Breast epithelium (tissue), 4 donors: ENCODE measurements at regions not wholly inside any gene's neighbourhood (a gene's known extent, or its start where the extent isn't known, plus 50 kb on each side); places are given as distances from the start of the nearest gene placed in this dataset.

Experiments used
- DNase-seq, 2 donors: peaks; one replicate each; pipeline ENCODE4 v3.0.0-alpha.2; 2019; ENCODE audit warnings: low spot score in 2 of 2
- H3K27ac ChIP-seq, 2 donors: fragments of 200-600 bp; sonication (generic) in 1 of 2; one replicate each; pipeline ENCODE4 v1.5.1; 2016 to 2019; ENCODE audit warnings: mild to moderate bottlenecking in 1 of 2
- H3K27me3 ChIP-seq, 2 donors: fragments of 200-600 bp; sonication (generic) in 1 of 2; one replicate each; pipeline versions ENCODE4 v1.5.1 to v1.6.0; 2017 to 2019; ENCODE audit warnings: control low read depth in 1 of 2, mild to moderate bottlenecking in 1 of 2
- H3K36me3 ChIP-seq: fragments of 200-600 bp; one replicate; pipeline ENCODE4 v1.5.1; 2019
- H3K4me1 ChIP-seq, 2 donors: fragments of 200-600 bp; sonication (generic); one replicate each; pipeline ENCODE4 v1.5.1; 2016 to 2019; ENCODE audit warnings: control low read depth in 1 of 2
- H3K4me3 ChIP-seq, 3 donors: fragments of 200-600 bp; sonication (generic); 1 replicate in 2 of 3; 2 replicates in 1 of 3; pipeline ENCODE4 v1.5.1; 2016 to 2019; ENCODE audit warnings: mild to moderate bottlenecking in 3 of 3, moderate library complexity in 2 of 3
- H3K9me3 ChIP-seq, 2 donors: fragments of 200-600 bp; sonication (generic) in 1 of 2; one replicate each; pipeline ENCODE4 v1.5.1; 2016 to 2019; ENCODE audit warnings: control low read depth in 1 of 2
- CTCF ChIP-seq, 3 donors: fragments of 450-650 bp; IDR thresholded peaks; one replicate each; pipeline ENCODE4 v1.5.1; 2016 to 2017; ENCODE audit warnings: antibody characterized with exemption in 3 of 3, mild to moderate bottlenecking in 3 of 3, moderate library complexity in 3 of 3
- POLR2A ChIP-seq: fragments of 450-650 bp; IDR thresholded peaks from one replicate; pipeline ENCODE4 v1.6.1; 2016; ENCODE audit warnings: antibody characterized with exemption, mild to moderate bottlenecking, moderate library complexity
- POLR2AphosphoS5 ChIP-seq, 3 donors: sonication (generic); formaldehyde crosslinking; IDR thresholded peaks; one replicate each; pipeline ENCODE4 v1.6.1; 2017; ENCODE audit warnings: antibody characterized with exemption in 3 of 3
- intact Hi-C: fragments of 100-400 bp; cut with DNase I; formaldehyde crosslinking; loops from one replicate; pipeline ENCODE4 v1.15.1; 2023; ENCODE audit warnings: low total_unique reads

- H3K9me3 ChIP-seq = no peaks in the 10 kb centered on the region
- no peak overlapping the region for H3K4me3 ChIP-seq
- no peaks in the 10 kb centered on the region for H3K27me3 ChIP-seq
- H3K4me1 ChIP-seq = no peaks in the 10 kb centered on the region
- DNase-seq = no peak
- H3K36me3 ChIP-seq = no peaks in the 10 kb centered on the region
- H3K27ac ChIP-seq = no peak overlapping the region
- intact Hi-C loops = no loop called here
- no peak for TF ChIP-seq CTCF (IDR thresholded peaks at IDR 0.05)
- TF ChIP-seq POLR2AphosphoS5 (IDR thresholded peaks at IDR 0.05) = no peak
- TF ChIP-seq POLR2A = no peak
Measured at GRCh38 chr4:146058531-146058930, 117.0 kb upstream of the LSM6 start.

GRCh38 chr4:146054676-146055075 is 116.1 kb upstream of the ZNF827 start:
- no peaks in the 10 kb centered on the region for H3K36me3 ChIP-seq
- no peak overlapping the region for H3K4me3 ChIP-seq
- TF ChIP-seq POLR2A = no peak
- TF ChIP-seq POLR2AphosphoS5 (IDR thresholded peaks at IDR 0.05) = no peak
- TF ChIP-seq CTCF (IDR thresholded peaks at IDR 0.05) = no peak
- H3K27ac ChIP-seq = no peak overlapping the region
- intact Hi-C loops = no loop called here
- no peaks in the 10 kb centered on the region for H3K27me3 ChIP-seq
- H3K4me1 ChIP-seq = no peaks in the 10 kb centered on the region
- H3K9me3 ChIP-seq = no peaks in the 10 kb centered on the region
- DNase-seq = no peak

- no peaks in the 10 kb centered on the region for H3K4me1 ChIP-seq
- no peaks in the 10 kb centered on the region for H3K9me3 ChIP-seq
- no peaks in the 10 kb centered on the region for H3K36me3 ChIP-seq
- no peak for DNase-seq
- intact Hi-C loops = no loop called here
- no peak overlapping the region for H3K4me3 ChIP-seq
- no peaks in the 10 kb centered on the region for H3K27me3 ChIP-seq
- no peak overlapping the region for H3K27ac ChIP-seq
- TF ChIP-seq POLR2A (no peak), POLR2AphosphoS5 (IDR thresholded peaks at IDR 0.05) (no peak), CTCF (IDR thresholded peaks at IDR 0.05) (no peak)
Measured at GRCh38 chr4:146053891-146054290, 115.3 kb upstream of the ZNF827 start.

GRCh38 chr4:146051728-146052391 is 113.2 kb upstream of the ZNF827 start:
- Histone ChIP-seq H3K27ac (no peak overlapping the region), H3K36me3 (no peaks in the 10 kb centered on the region), H3K27me3 (no peaks in the 10 kb centered on the region), H3K4me1 (no peaks in the 10 kb centered on the region), H3K4me3 (no peak overlapping the region), H3K9me3 (peaks cover 3 to 10% of the 10 kb centered on the region in 2 donors)
- no peak for DNase-seq
- intact Hi-C loops = no loop called here
- no peak for TF ChIP-seq POLR2A
- TF ChIP-seq CTCF (IDR thresholded peaks at IDR 0.05) = no peak
- no peak for TF ChIP-seq POLR2AphosphoS5 (IDR thresholded peaks at IDR 0.05)

GRCh38 chr4:146051223-146051622 is 112.6 kb upstream of the ZNF827 start:
- no peaks in the 10 kb centered on the region for H3K27me3 ChIP-seq
- no peak for TF ChIP-seq POLR2AphosphoS5 (IDR thresholded peaks at IDR 0.05)
- TF ChIP-seq POLR2A = no peak
- TF ChIP-seq CTCF (IDR thresholded peaks at IDR 0.05) = no peak
- no peaks in the 10 kb centered on the region for H3K4me1 ChIP-seq
- no peak overlapping the region for H3K27ac ChIP-seq
- H3K36me3 ChIP-seq = no peaks in the 10 kb centered on the region
- H3K9me3 ChIP-seq = peaks cover 3 to 10% of the 10 kb centered on the region in 2 donors
- intact Hi-C loops = no loop called here
- no peak for DNase-seq
- no peak overlapping the region for H3K4me3 ChIP-seq
